Effector memory CD8-positive, alpha-beta T cell (primary cell): ENCODE measurements at regions not wholly inside any gene's neighbourhood (a gene's known extent, or its start where the extent isn't known, plus 50 kb on each side); places are given as distances from the start of the nearest gene placed in this dataset.
"Not testable (repeated sequence)": the region's sequence is repeated elsewhere in the genome, so short reads cannot be mapped to it uniquely, and the experiment has no call there.

Source experiments
- ATAC-seq: fragments of 150-1000 bp; cut with Tn5 transposase; replicated peaks from 2 replicates; pipeline ENCODE4 v1.10.0; 2021; ENCODE audit warnings: mild to moderate bottlenecking, moderate library complexity
- DNase-seq, 3 experiments: peaks; one replicate each; pipeline ENCODE4 v3.0.0; 2021
- H3K27ac Mint-ChIP-seq, 2 donors: one replicate each; pipeline ENCODE4 v1.8.0; 2022; ENCODE audit warnings: mild to moderate bottlenecking in 2 of 2, mixed read lengths in 2 of 2, moderate library complexity in 2 of 2
- H3K27me3 Mint-ChIP-seq, 2 donors: one replicate each; pipeline ENCODE4 v1.8.0; 2022; ENCODE audit warnings: mixed read lengths in 2 of 2
- H3K36me3 Mint-ChIP-seq: one replicate; pipeline ENCODE4 v1.8.0; 2022; ENCODE audit warnings: mild to moderate bottlenecking, moderate library complexity, mixed read lengths; ENCODE audit not compliant: insufficient read depth
- H3K4me1 Mint-ChIP-seq, 2 donors: one replicate each; pipeline ENCODE4 v1.8.0; 2022; ENCODE audit warnings: low read depth in 2 of 2, mixed read lengths in 2 of 2
- H3K4me3 Mint-ChIP-seq, 2 donors: one replicate each; pipeline ENCODE4 v1.8.0; 2022; ENCODE audit warnings: mild to moderate bottlenecking in 2 of 2, mixed read lengths in 2 of 2, moderate library complexity in 2 of 2
- H3K9me3 Mint-ChIP-seq, 2 donors: one replicate each; pipeline ENCODE4 v1.8.0; 2022; ENCODE audit warnings: mixed read lengths in 2 of 2

- H3K4me1 Mint-ChIP-seq, H3K27ac Mint-ChIP-seq, H3K27me3 Mint-ChIP-seq, DNase-seq, H3K36me3 Mint-ChIP-seq, H3K4me3 Mint-ChIP-seq, ATAC-seq: not testable (repeated sequence)
- H3K9me3 Mint-ChIP-seq = peaks cover 5 to 12% of the 10 kb centered on the region in 2 donors
Measured at GRCh38 chr18:70689765-70690164, 400.9 kb downstream of the SOCS6 start.

- no peak for ATAC-seq
- H3K27me3 Mint-ChIP-seq = no peaks in the 10 kb centered on the region
- H3K9me3 Mint-ChIP-seq = peaks cover 5 to 12% of the 10 kb centered on the region in 2 donors
- no peak for DNase-seq
- no peak overlapping the region for H3K4me3 Mint-ChIP-seq
- no peaks in the 10 kb centered on the region for H3K4me1 Mint-ChIP-seq
- no peaks in the 10 kb centered on the region for H3K36me3 Mint-ChIP-seq
- no peak overlapping the region for H3K27ac Mint-ChIP-seq
Measured at GRCh38 chr18:70688286-70688685, 399.4 kb downstream of the SOCS6 start.

- H3K4me3 Mint-ChIP-seq = no peak overlapping the region
- DNase-seq (no peak), ATAC-seq (no peak)
- H3K9me3 Mint-ChIP-seq = no peaks in the 10 kb centered on the region
- H3K27ac Mint-ChIP-seq = no peak overlapping the region
- no peaks in the 10 kb centered on the region for H3K36me3 Mint-ChIP-seq
- H3K27me3 Mint-ChIP-seq = no peaks in the 10 kb centered on the region
- no peaks in the 10 kb centered on the region for H3K4me1 Mint-ChIP-seq
Measured at GRCh38 chr18:70684821-70685220, 396.0 kb downstream of the SOCS6 start.

DNA sequence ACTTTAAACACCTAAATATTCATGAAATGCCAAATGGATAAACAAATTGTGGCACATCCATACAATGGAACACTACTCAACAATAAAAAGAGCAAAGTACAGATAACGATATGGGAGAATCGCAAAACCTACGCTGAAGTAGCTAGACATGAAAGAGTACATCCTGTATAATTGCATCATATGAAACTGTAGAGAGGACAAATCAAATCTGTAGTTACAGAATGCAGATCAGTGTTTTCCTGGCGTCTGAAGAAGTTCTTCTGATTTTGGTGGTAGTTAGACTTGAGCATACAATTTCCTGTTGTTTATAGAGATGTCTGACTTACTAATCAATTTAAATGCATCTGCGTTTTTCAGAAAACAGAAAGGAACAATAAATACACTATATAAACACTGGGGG, 394.4 kb downstream of the SOCS6 start:
- H3K4me1 Mint-ChIP-seq = no peaks in the 10 kb centered on the region
- no peaks in the 10 kb centered on the region for H3K9me3 Mint-ChIP-seq
- H3K4me3 Mint-ChIP-seq = no peak overlapping the region
- no peaks in the 10 kb centered on the region for H3K27me3 Mint-ChIP-seq
- no peak for DNase-seq
- no peaks in the 10 kb centered on the region for H3K36me3 Mint-ChIP-seq
- ATAC-seq = peak; percentile 21
- no peak overlapping the region for H3K27ac Mint-ChIP-seq

DNA sequence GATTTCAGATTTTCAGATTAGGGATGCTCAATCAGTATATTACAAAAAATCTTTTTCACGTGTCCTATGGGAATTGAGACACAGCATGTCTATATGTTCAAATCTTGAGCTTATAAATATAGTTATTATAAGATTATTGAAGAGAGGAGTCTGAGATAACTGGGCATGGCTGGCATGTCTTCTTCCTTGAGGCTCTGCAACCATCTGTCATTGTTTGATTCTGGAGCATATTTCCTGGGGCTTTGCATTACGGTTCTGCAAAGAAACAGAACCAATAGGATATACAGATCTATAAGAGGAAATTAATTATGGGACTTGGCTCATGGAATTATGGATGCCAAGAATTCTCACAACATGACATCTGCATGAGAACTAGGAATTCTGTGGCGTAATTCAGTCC, 386.1 kb downstream of the SOCS6 start:
- Mint-ChIP-seq H3K36me3 (no peaks in the 10 kb centered on the region), H3K9me3 (peaks cover 0 to 2% of the 10 kb centered on the region in 2 donors), H3K27ac (no peak overlapping the region), H3K4me3 (no peak overlapping the region), H3K27me3 (no peaks in the 10 kb centered on the region), H3K4me1 (peaks cover 0 to 4% of the 10 kb centered on the region in 2 donors)
- no peak for DNase-seq
- no peak for ATAC-seq

GRCh38 chr18:70673831-70674230, 385.0 kb downstream of the SOCS6 start:
- ATAC-seq (no peak), DNase-seq (no peak)
- Mint-ChIP-seq H3K27me3 (no peaks in the 10 kb centered on the region), H3K9me3 (peaks cover 0 to 2% of the 10 kb centered on the region in 2 donors), H3K36me3 (no peaks in the 10 kb centered on the region), H3K4me3 (no peak overlapping the region), H3K27ac (peak overlapping the region in 1 of 2 donors; percentile 4), H3K4me1 (peaks cover 0 to 4% of the 10 kb centered on the region in 2 donors)

DNA sequence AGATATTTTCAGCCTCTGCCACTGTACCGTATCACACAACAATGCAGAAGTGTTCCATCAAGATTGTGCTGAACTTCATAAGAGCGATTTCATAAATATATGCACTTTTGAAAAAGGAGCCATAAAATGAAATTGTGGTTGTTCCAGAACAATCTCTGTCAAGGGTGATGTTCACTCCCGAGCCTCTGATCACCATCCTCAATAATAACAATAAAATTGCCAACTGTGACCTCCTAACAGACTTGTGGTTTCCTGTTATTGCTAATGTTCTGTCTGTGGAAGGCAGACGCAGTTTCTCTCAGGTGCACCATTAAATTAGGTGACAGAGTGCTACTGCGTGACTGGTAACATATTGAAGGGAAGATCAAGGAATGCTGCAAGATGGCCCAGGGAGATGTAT, 383.7 kb downstream of the SOCS6 start:
- Mint-ChIP-seq H3K4me3 (no peak overlapping the region), H3K36me3 (no peaks in the 10 kb centered on the region), H3K9me3 (peaks cover 0 to 2% of the 10 kb centered on the region in 2 donors), H3K27ac (no peak overlapping the region), H3K4me1 (peaks cover 0 to 4% of the 10 kb centered on the region in 2 donors), H3K27me3 (no peaks in the 10 kb centered on the region)
- ATAC-seq = peak; percentile 79
- no peak for DNase-seq

DNA sequence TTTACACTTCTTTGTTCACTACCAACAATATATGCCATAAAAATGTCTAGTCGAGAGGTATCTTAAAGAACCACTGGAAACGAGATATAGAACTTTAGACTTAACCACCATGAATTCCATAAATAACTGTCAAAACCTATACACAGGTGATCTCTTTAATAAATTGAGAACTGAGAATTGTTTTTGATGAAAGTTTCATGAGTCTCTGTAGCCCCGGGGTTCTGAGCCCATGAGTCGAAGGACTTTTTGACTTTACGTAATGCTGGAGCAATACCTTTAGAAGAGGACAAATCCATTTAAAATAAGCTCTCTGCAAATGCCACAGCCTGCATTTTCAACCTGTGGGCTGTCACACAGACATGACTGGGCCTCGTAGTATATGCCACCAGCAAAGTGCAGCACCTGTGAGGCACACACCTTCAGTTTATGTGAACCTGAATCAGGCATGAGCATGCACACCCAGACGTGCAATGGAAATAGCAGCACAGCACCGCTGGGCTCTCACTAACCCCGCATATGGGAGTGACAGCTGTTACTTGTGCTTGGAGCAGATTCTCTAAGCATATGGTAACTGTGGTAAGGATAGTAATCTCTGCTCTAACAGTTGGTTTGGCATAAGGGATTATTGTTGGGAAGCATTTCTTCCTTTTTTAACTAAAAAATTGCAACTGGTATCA, 383.2 kb downstream of the SOCS6 start:
- Mint-ChIP-seq H3K27me3 (no peaks in the 10 kb centered on the region), H3K36me3 (no peaks in the 10 kb centered on the region), H3K27ac (no peak overlapping the region), H3K4me1 (peaks cover 0 to 4% of the 10 kb centered on the region in 2 donors), H3K4me3 (no peak overlapping the region), H3K9me3 (peaks cover 0 to 2% of the 10 kb centered on the region in 2 donors)
- DNase-seq (no peak), ATAC-seq (no peak)

- H3K4me3 Mint-ChIP-seq = no peak overlapping the region
- no peak for ATAC-seq
- peaks cover 0 to 2% of the 10 kb centered on the region in 2 donors for H3K4me1 Mint-ChIP-seq
Measured at GRCh38 chr18:70666936-70667335, 378.1 kb downstream of the SOCS6 start.

DNA sequence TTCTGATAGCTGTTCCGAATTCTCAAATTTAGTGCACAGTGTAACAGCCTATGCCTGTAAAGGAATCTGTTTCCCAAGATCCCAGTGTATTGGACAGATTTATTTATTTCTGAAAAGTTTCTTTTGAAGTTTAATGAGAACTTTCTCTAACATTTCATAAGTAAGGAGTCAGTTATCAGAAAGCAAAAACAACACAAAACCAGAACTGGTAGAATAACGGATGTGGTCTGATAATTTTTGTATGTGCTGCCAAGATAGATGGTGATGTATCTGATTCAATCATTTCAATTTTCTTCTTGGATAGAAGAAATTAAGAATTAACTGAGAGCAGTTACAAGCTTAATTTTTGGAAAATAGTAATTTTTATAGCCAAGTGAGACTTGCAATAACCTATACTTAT, 374.3 kb downstream of the SOCS6 start:
- H3K27me3 Mint-ChIP-seq = no peaks in the 10 kb centered on the region
- peaks cover 0 to 2% of the 10 kb centered on the region in 2 donors for H3K4me1 Mint-ChIP-seq
- DNase-seq (no peak), ATAC-seq (no peak)
- peaks cover 5 to 7% of the 10 kb centered on the region in 2 donors for H3K9me3 Mint-ChIP-seq
- H3K27ac Mint-ChIP-seq = no peak overlapping the region
- peak overlapping the region in 1 of 2 donors; percentile 17 for H3K4me3 Mint-ChIP-seq
- H3K36me3 Mint-ChIP-seq = no peaks in the 10 kb centered on the region

More at GRCh38 chr18:70666936-70667335, 378.1 kb downstream of the SOCS6 start:
- no peaks in the 10 kb centered on the region for H3K27me3 Mint-ChIP-seq
- DNase-seq = no peak
- H3K36me3 Mint-ChIP-seq = no peaks in the 10 kb centered on the region
- H3K27ac Mint-ChIP-seq = no peak overlapping the region
- peaks cover 0 to 3% of the 10 kb centered on the region in 2 donors for H3K9me3 Mint-ChIP-seq

DNA sequence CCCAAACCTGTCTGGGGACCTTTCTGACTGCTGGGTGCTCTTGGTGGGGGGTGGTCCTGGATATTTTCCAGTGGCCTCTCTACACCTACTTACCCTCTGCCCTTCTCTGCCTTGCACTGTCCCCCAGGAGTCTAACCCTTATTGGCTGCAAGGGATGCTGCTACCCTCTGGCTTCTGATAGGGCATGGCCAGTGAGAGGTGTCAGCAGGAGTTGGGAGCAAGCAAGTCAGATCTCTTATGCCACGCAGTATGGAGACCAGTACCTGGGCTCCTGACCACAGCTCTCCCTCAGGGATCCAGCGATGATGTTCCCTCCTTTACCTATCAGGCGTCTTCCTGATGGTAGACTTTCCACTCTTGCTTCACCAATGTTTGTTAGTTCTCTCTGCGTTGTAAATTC, 373.7 kb downstream of the SOCS6 start:
- H3K4me1 Mint-ChIP-seq = peaks cover 0 to 2% of the 10 kb centered on the region in 2 donors
- H3K27me3 Mint-ChIP-seq = no peaks in the 10 kb centered on the region
- ATAC-seq = no peak
- no peak for DNase-seq
- H3K4me3 Mint-ChIP-seq = peak overlapping the region in 1 of 2 donors; percentile 17
- H3K9me3 Mint-ChIP-seq = peaks cover 5 to 7% of the 10 kb centered on the region in 2 donors
- no peaks in the 10 kb centered on the region for H3K36me3 Mint-ChIP-seq
- H3K27ac Mint-ChIP-seq = no peak overlapping the region

DNA sequence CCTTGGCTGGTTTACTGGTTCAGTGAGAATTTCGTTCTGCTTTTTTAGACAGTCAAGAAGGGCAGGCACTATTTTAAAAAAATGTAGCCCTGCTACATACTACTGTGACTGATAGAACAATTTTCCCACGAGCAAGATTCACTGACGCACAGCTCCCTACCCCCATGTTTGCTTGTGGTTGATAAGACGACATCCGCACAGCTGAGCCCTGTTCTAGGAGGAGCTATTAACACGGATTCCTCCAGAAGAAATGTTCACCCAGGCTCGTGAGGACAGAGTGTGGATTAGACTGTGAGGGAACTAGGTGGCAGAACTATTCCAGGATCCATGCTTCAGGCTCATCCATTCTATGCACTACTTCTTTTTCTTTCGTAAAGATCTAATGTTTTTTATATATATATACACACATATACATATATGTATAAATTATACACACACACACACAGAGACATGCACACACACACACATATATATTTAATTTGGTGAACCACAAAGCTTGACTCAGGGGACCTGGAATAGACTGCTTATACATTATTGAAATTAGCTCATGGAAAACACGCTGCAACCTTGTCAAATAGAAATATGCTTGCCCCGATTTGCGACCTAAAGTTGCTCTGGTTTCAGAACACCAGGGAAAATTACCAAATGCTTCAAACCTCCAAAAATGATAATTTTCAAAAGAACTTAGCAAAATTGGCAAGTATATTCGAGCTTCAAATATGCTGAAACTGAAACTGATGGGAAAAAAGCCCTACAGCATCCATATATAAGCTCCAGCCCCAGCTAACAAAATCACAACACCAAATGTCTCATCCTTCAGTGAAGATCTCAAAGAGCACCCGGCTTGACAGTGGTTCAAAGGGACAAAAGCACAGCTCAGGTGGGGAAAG, 370.4 kb downstream of the SOCS6 start:
- H3K4me3 Mint-ChIP-seq = no peak overlapping the region
- H3K9me3 Mint-ChIP-seq = peaks cover 5 to 7% of the 10 kb centered on the region in 2 donors
- no peaks in the 10 kb centered on the region for H3K36me3 Mint-ChIP-seq
- peaks cover 0 to 2% of the 10 kb centered on the region in 2 donors for H3K4me1 Mint-ChIP-seq
- peak; percentile 89 for ATAC-seq
- H3K27ac Mint-ChIP-seq = no peak overlapping the region
- H3K27me3 Mint-ChIP-seq = no peaks in the 10 kb centered on the region
- DNase-seq = no peak

- H3K9me3 Mint-ChIP-seq = peaks cover 6 to 15% of the 10 kb centered on the region in 2 donors
- H3K4me3 Mint-ChIP-seq = no peak overlapping the region
- DNase-seq (no peak), ATAC-seq (no peak)
- H3K27ac Mint-ChIP-seq = no peak overlapping the region
- no peaks in the 10 kb centered on the region for H3K27me3 Mint-ChIP-seq
- no peaks in the 10 kb centered on the region for H3K4me1 Mint-ChIP-seq
- H3K36me3 Mint-ChIP-seq = no peaks in the 10 kb centered on the region
Measured at GRCh38 chr18:70653671-70654070, 364.8 kb downstream of the SOCS6 start.

DNA sequence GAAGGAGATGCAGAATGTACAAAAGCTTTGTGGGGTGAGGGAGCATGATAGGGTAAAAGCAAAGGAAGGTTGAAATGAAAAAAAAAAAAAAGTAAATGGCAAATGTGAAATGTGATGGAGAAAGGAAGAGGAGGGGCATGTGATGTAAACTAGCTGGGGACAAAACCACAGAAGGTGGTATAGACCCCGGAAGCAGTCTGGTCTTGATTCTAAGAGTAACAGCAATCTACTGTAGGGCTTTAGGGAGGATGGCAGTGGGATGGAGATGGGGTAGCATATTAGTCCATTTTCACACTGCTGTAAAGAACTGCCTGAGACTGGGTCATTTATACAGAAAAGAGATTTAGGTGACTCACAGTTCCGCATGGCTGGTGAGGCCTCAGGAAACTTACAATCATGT, 362.0 kb downstream of the SOCS6 start:
- peaks cover 6 to 15% of the 10 kb centered on the region in 2 donors for H3K9me3 Mint-ChIP-seq
- no peaks in the 10 kb centered on the region for H3K36me3 Mint-ChIP-seq
- no peak overlapping the region for H3K4me3 Mint-ChIP-seq
- H3K27ac Mint-ChIP-seq = no peak overlapping the region
- H3K4me1 Mint-ChIP-seq = no peaks in the 10 kb centered on the region
- no peaks in the 10 kb centered on the region for H3K27me3 Mint-ChIP-seq
- DNase-seq (no peak), ATAC-seq (no peak)
